ENCODE measurements at regions not wholly inside any gene's neighbourhood (a gene's known extent, or its start where the extent isn't known, plus 50 kb on each side); places are given as distances from the start of the nearest gene placed in this dataset.

GRCh38 chr11:127195501-127196120, 195.0 kb upstream of the KIRREL3 start:
- no peak for DNase-seq (ENCODE audit: insufficient read length)
- TF ChIP-seq POLR2A (IDR thresholded peaks at IDR 0.05; ENCODE audit: low read depth, low read length) = no peak
- no peak for TF ChIP-seq TAF1 (IDR thresholded peaks at IDR 0.05; ENCODE audit: borderline replicate concordance, low read depth, low read length)
- TF ChIP-seq POLR2AphosphoS5 (IDR thresholded peaks at IDR 0.05; ENCODE audit: low read depth, low read length) = no peak
- FAIRE-seq = no peak

GRCh38 chr11:127194521-127194920, 194.0 kb upstream of the KIRREL3 start:
- FAIRE-seq (no peak), DNase-seq (ENCODE audit: insufficient read length) (no peak)
- TF ChIP-seq POLR2AphosphoS5 (IDR thresholded peaks at IDR 0.05; ENCODE audit: low read depth, low read length) (no peak), TAF1 (IDR thresholded peaks at IDR 0.05; ENCODE audit: borderline replicate concordance, low read depth, low read length) (no peak), POLR2A (IDR thresholded peaks at IDR 0.05; ENCODE audit: low read depth, low read length) (no peak)

- DNase-seq (ENCODE audit: insufficient read length) = no peak
- TF ChIP-seq POLR2AphosphoS5 (IDR thresholded peaks at IDR 0.05; ENCODE audit: low read depth, low read length) (no peak), TAF1 (IDR thresholded peaks at IDR 0.05; ENCODE audit: borderline replicate concordance, low read depth, low read length) (no peak), POLR2A (IDR thresholded peaks at IDR 0.05; ENCODE audit: low read depth, low read length) (no peak)
- FAIRE-seq = no peak
Measured at GRCh38 chr11:127193950-127194349, 193.4 kb upstream of the KIRREL3 start.

GRCh38 chr11:127191689-127192088, 191.1 kb upstream of the KIRREL3 start:
- TF ChIP-seq TAF1 (IDR thresholded peaks at IDR 0.05; ENCODE audit: borderline replicate concordance, low read depth, low read length) = no peak
- DNase-seq (ENCODE audit: insufficient read length) (no peak), FAIRE-seq (no peak)

- FAIRE-seq (no peak), DNase-seq (ENCODE audit: insufficient read length) (no peak)
- TF ChIP-seq POLR2AphosphoS5 (IDR thresholded peaks at IDR 0.05; ENCODE audit: low read depth, low read length) (no peak), TAF1 (IDR thresholded peaks at IDR 0.05; ENCODE audit: borderline replicate concordance, low read depth, low read length) (no peak), POLR2A (IDR thresholded peaks at IDR 0.05; ENCODE audit: low read depth, low read length) (no peak)
Measured at GRCh38 chr11:127191261-127191660, 190.7 kb upstream of the KIRREL3 start.

GRCh38 chr11:127182586-127183203, 182.1 kb upstream of the KIRREL3 start:
- TF ChIP-seq TAF1 (IDR thresholded peaks at IDR 0.05; ENCODE audit: borderline replicate concordance, low read depth, low read length) (no peak), POLR2A (IDR thresholded peaks at IDR 0.05; ENCODE audit: low read depth, low read length) (no peak), POLR2AphosphoS5 (IDR thresholded peaks at IDR 0.05; ENCODE audit: low read depth, low read length) (no peak)
- no peak for FAIRE-seq
- DNase-seq (ENCODE audit: insufficient read length) = no peak

- no peak for TF ChIP-seq POLR2A (IDR thresholded peaks at IDR 0.05; ENCODE audit: low read depth, low read length)
- no peak for TF ChIP-seq POLR2AphosphoS5 (IDR thresholded peaks at IDR 0.05; ENCODE audit: low read depth, low read length)
- TF ChIP-seq TAF1 (IDR thresholded peaks at IDR 0.05; ENCODE audit: borderline replicate concordance, low read depth, low read length) = no peak
- no peak for FAIRE-seq
Measured at GRCh38 chr11:127157225-127157624, 156.7 kb upstream of the KIRREL3 start.

GRCh38 chr11:127149410-127149809, 148.8 kb upstream of the KIRREL3 start:
- DNase-seq (ENCODE audit: insufficient read length) (no peak), FAIRE-seq (no peak)
- TF ChIP-seq POLR2AphosphoS5 (IDR thresholded peaks at IDR 0.05; ENCODE audit: low read depth, low read length) = no peak

More at GRCh38 chr11:127157225-127157624, 156.7 kb upstream of the KIRREL3 start:
- DNase-seq (ENCODE audit: insufficient read length) = no peak

GRCh38 chr11:127143251-127143650, 142.7 kb upstream of the KIRREL3 start:
- FAIRE-seq (no peak), DNase-seq (ENCODE audit: insufficient read length) (no peak)
- TF ChIP-seq POLR2AphosphoS5 (IDR thresholded peaks at IDR 0.05; ENCODE audit: low read depth, low read length) (no peak), POLR2A (IDR thresholded peaks at IDR 0.05; ENCODE audit: low read depth, low read length) (no peak), TAF1 (IDR thresholded peaks at IDR 0.05; ENCODE audit: borderline replicate concordance, low read depth, low read length) (no peak)

GRCh38 chr11:127138613-127139012, 138.0 kb upstream of the KIRREL3 start:
- FAIRE-seq = no peak
- no peak for DNase-seq (ENCODE audit: insufficient read length)
- TF ChIP-seq TAF1 (IDR thresholded peaks at IDR 0.05; ENCODE audit: borderline replicate concordance, low read depth, low read length) (no peak), POLR2A (IDR thresholded peaks at IDR 0.05; ENCODE audit: low read depth, low read length) (no peak), POLR2AphosphoS5 (IDR thresholded peaks at IDR 0.05; ENCODE audit: low read depth, low read length) (no peak)

- DNase-seq (ENCODE audit: insufficient read length) (no peak), FAIRE-seq (no peak)
- no peak for TF ChIP-seq TAF1 (IDR thresholded peaks at IDR 0.05; ENCODE audit: borderline replicate concordance, low read depth, low read length)
Measured at GRCh38 chr11:127137771-127138280, 137.3 kb upstream of the KIRREL3 start.

- FAIRE-seq (no peak), DNase-seq (ENCODE audit: insufficient read length) (no peak)
- no peak for TF ChIP-seq POLR2AphosphoS5 (IDR thresholded peaks at IDR 0.05; ENCODE audit: low read depth, low read length)
- TF ChIP-seq POLR2A (IDR thresholded peaks at IDR 0.05; ENCODE audit: low read depth, low read length) = no peak
- no peak for TF ChIP-seq TAF1 (IDR thresholded peaks at IDR 0.05; ENCODE audit: borderline replicate concordance, low read depth, low read length)
Measured at GRCh38 chr11:127136438-127136837, 135.9 kb upstream of the KIRREL3 start.
